Caco-2 (cell line): ENCODE measurements at regions not wholly inside any gene's neighbourhood (a gene's known extent, or its start where the extent isn't known, plus 50 kb on each side); places are given as distances from the start of the nearest gene placed in this dataset.

ENCODE experiments used
- BruUV-seq: library from RNA; stranded (reverse); fragments of 400-500 nt; replicated peaks from 2 replicates; lab custom pipeline; 2021; lab: Mats Ljungman, UMichigan
- CTCF ChIA-PET: fragments of 300-600 bp; sonication (Branson Sonifier 250); formaldehyde crosslinking; loops from one replicate; lab custom pipeline; 2022; ENCODE audit warnings: antibody characterized with exemption; lab: Charles Lee
- POLR2A ChIA-PET: fragments of 300-600 bp; sonication (Branson Sonifier 250); formaldehyde crosslinking; loops from one replicate; lab custom pipeline; 2022; ENCODE audit warnings: antibody characterized with exemption; lab: Charles Lee
- DNase-seq, 2 experiments: peaks; one replicate each; pipeline versions ENCODE4 v3.0.0 to v3.0.0-alpha.2; 2020 to 2022
- H3K27me3 ChIP-seq: replicated peaks from 2 replicates; pipeline ENCODE4 v1.6.0; 2011; ENCODE audit warnings: low read length; ENCODE audit not compliant: control insufficient read depth, insufficient read depth
- H3K36me3 ChIP-seq: 2 replicates; pipeline ENCODE4 v1.5.1; 2011; ENCODE audit warnings: low read length; ENCODE audit not compliant: control insufficient read depth, insufficient read depth
- H3K4me1 ChIP-seq: fragments of 250-450 bp; sonication (Bioruptor Pico); 2 replicates; pipeline ENCODE4 v1.5.1; 2020; ENCODE audit warnings: mild to moderate bottlenecking
- H3K4me3 ChIP-seq: 2 replicates; pipeline ENCODE4 v1.5.1; 2011; ENCODE audit warnings: low read depth, mild to moderate bottlenecking, control low read depth, low read length
- H3K9me3 ChIP-seq: fragments of 250-450 bp; sonication (Bioruptor Pico); 2 replicates; pipeline ENCODE4 v1.5.1; 2020; ENCODE audit warnings: mild to moderate bottlenecking, moderate library complexity
- H3K27ac Mint-ChIP-seq: one replicate; pipeline ENCODE4 v1.8.0; 2022; ENCODE audit warnings: mixed read lengths; ENCODE audit not compliant: unreplicated experiment
- H3K27me3 Mint-ChIP-seq: one replicate; pipeline ENCODE4 v1.8.0; 2022; ENCODE audit warnings: mixed read lengths; ENCODE audit not compliant: insufficient read depth, unreplicated experiment
- H3K36me3 Mint-ChIP-seq: one replicate; pipeline ENCODE4 v1.8.0; 2022; ENCODE audit warnings: mild to moderate bottlenecking, mixed read lengths; ENCODE audit not compliant: insufficient read depth, unreplicated experiment
- H3K4me1 Mint-ChIP-seq: one replicate; pipeline ENCODE4 v1.8.0; 2022; ENCODE audit warnings: low read depth, mixed read lengths; ENCODE audit not compliant: unreplicated experiment
- H3K4me3 Mint-ChIP-seq: one replicate; pipeline ENCODE4 v1.8.0; 2022; ENCODE audit warnings: mild to moderate bottlenecking, moderate library complexity, mixed read lengths; ENCODE audit not compliant: unreplicated experiment
- H3K9me3 Mint-ChIP-seq: one replicate; pipeline ENCODE4 v1.8.0; 2022; ENCODE audit warnings: mixed read lengths; ENCODE audit not compliant: unreplicated experiment
- intact Hi-C: fragments of 100-400 bp; cut with micrococcal nuclease; formaldehyde crosslinking; loops from one replicate; pipeline ENCODE4 v1.10.0; 2022; ENCODE audit not compliant: unreplicated experiment
- TF ChIP-seq, protein P1 (sequence below), 2 experiments: fragments of 200-600 bp in 1 of 2; IDR thresholded peaks; 1 replicate in 1 of 2; 2 replicates in 1 of 2; pipeline versions ENCODE4 v1.5.1 to v1.8.0; 2011 to 2022; ENCODE audit warnings: antibody characterized with exemption in 1 of 2, control low read depth in 1 of 2, inconsistent platforms in 1 of 2, low read depth in 1 of 2, low read length in 1 of 2, mild to moderate bottlenecking in 1 of 2, moderate library complexity in 1 of 2; ENCODE audit not compliant: insufficient read depth in 1 of 2, severe bottlenecking in 1 of 2, unreplicated experiment in 1 of 2

DNA sequence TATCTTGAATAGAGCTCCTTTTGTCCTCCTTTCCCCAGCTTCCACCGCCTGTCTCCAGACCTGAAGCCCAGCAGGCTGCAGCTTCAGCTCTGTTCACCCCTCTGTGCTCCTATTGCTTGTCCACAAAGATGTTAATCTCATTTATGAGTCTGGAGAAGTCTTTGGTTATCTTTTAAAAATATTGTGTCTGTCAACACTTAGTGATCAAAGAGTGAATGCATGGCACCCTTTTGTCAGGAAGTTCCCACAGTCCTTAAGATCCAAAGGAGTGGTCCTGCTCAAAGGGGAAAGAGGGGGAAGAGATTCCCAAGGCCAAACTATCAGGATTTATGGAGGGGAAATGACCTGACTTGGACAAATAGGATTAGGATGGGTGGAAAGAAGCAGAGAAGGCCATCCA, 118.9 kb downstream of the ACAA2 start:
- H3K36me3 Mint-ChIP-seq = no peaks in the 10 kb centered on the region
- H3K4me1 Mint-ChIP-seq = peaks cover 35% of the 10 kb centered on the region
- H3K27ac Mint-ChIP-seq = peak overlapping the region; percentile 86
- H3K9me3 Mint-ChIP-seq = no peaks in the 10 kb centered on the region
- intact Hi-C loops = loop anchor here (2.0 to 5.0 kb wide), 4 partner anchors 14 to 74 kb away; no protein-coding TSS in a partner anchor
- peak; percentile 34 to 59 for DNase-seq
- ChIA-PET CTCF (interaction anchor here (1.3 kb wide), 1 partner anchor 15 kb away, joined by 3 read pairs; no protein-coding TSS in a partner anchor), POLR2A (no interaction called here)
- Histone ChIP-seq H3K9me3 (no peaks in the 10 kb centered on the region), H3K36me3 (no peaks in the 10 kb centered on the region), H3K4me1 (peaks cover 25% of the 10 kb centered on the region), H3K27me3 (no peaks in the 10 kb centered on the region), H3K4me3 (no peak overlapping the region)
- peak overlapping the region; percentile 42 for H3K4me3 Mint-ChIP-seq
- TF ChIP-seq, protein P1, sequence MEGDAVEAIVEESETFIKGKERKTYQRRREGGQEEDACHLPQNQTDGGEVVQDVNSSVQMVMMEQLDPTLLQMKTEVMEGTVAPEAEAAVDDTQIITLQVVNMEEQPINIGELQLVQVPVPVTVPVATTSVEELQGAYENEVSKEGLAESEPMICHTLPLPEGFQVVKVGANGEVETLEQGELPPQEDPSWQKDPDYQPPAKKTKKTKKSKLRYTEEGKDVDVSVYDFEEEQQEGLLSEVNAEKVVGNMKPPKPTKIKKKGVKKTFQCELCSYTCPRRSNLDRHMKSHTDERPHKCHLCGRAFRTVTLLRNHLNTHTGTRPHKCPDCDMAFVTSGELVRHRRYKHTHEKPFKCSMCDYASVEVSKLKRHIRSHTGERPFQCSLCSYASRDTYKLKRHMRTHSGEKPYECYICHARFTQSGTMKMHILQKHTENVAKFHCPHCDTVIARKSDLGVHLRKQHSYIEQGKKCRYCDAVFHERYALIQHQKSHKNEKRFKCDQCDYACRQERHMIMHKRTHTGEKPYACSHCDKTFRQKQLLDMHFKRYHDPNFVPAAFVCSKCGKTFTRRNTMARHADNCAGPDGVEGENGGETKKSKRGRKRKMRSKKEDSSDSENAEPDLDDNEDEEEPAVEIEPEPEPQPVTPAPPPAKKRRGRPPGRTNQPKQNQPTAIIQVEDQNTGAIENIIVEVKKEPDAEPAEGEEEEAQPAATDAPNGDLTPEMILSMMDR (IDR thresholded peaks at IDR 0.05; ENCODE audit: insufficient read depth in 1 of 2, low read depth in 1 of 2, low read length in 1 of 2, severe bottlenecking in 1 of 2, unreplicated experiment in 1 of 2) = no peak
- BruUV-seq = no TSS peak
- no peaks in the 10 kb centered on the region for H3K27me3 Mint-ChIP-seq

DNA sequence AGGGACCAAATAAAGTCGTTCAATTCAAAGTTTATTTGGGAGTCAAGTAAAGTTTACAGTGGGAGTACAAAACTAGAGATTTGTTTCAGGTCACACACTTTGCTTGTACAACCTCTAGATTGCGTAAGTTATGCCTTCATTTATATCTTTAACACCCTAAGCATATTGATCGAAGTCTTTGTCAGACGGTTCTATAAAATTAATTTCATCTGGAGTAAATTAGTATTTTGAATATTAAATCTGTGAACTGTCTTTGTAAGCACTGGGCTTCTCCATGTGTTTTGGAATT, 119.7 kb downstream of the ACAA2 start:
- H3K4me1 ChIP-seq = peaks cover 25% of the 10 kb centered on the region
- no peaks in the 10 kb centered on the region for H3K9me3 ChIP-seq
- Mint-ChIP-seq H3K36me3 (no peaks in the 10 kb centered on the region), H3K27me3 (no peaks in the 10 kb centered on the region), H3K9me3 (no peaks in the 10 kb centered on the region), H3K4me1 (peaks cover 35% of the 10 kb centered on the region), H3K27ac (peak overlapping the region; percentile 50), H3K4me3 (no peak overlapping the region)
- no peak overlapping the region for H3K4me3 ChIP-seq
- no peaks in the 10 kb centered on the region for H3K36me3 ChIP-seq
- intact Hi-C loops = loop anchor here (2.0 to 5.0 kb wide), 4 partner anchors 15 to 75 kb away; no protein-coding TSS in a partner anchor
- no peaks in the 10 kb centered on the region for H3K27me3 ChIP-seq
- BruUV-seq = no TSS peak
- ChIA-PET CTCF (interaction anchor here (1.3 kb wide), 1 partner anchor 16 kb away, joined by 3 read pairs; no protein-coding TSS in a partner anchor), POLR2A (no interaction called here)
- no peak for DNase-seq
- TF ChIP-seq, protein P1 (IDR thresholded peaks at IDR 0.05; ENCODE audit: insufficient read depth in 1 of 2, low read depth in 1 of 2, low read length in 1 of 2, severe bottlenecking in 1 of 2, unreplicated experiment in 1 of 2) = no peak

DNA sequence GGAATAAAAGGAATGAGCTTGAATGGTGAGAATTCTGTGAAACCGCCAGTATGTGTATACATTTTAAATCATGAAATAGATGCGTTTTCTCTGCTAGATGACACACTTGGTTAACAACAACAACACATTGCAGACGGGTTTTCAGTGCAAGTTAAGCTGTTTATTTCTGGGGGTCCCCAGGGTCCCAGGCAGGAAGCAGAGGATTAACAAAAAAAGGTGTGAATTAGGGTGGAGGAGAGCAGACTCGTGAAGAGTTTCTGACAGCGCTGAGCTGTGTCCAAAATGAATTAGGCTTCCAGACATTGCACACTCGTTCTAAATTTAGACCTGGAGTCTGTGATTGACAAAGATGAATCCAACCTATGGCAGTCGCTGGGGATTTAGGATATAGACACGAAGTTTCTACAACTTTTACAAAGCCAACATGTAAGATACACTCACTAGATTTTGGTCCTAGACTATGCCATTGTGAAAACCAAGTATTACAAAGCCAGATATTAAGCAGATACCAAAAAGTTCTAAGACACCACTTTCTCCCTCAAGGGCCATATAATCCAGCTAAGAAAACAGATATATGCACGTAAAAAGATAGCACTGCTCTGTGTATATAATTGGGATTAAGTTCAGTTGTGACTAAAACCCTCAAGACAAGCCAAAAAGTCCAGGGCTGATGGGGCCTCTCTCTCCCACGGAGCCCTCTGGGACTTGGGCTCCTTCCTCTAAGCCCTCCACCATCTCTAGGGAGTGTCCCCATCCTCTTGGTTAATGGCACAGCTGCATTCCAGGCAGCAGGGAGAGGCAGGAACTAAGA, 120.2 kb downstream of the ACAA2 start:
- TF ChIP-seq, protein P1 (IDR thresholded peaks at IDR 0.05; ENCODE audit: insufficient read depth in 1 of 2, low read depth in 1 of 2, low read length in 1 of 2, severe bottlenecking in 1 of 2, unreplicated experiment in 1 of 2) = no peak
- Histone ChIP-seq H3K27me3 (no peaks in the 10 kb centered on the region), H3K36me3 (no peaks in the 10 kb centered on the region), H3K9me3 (no peaks in the 10 kb centered on the region), H3K4me1 (peaks cover 25% of the 10 kb centered on the region), H3K4me3 (no peak overlapping the region)
- H3K4me3 Mint-ChIP-seq = no peak overlapping the region
- CTCF ChIA-PET = interaction anchor here (1.3 kb wide), 1 partner anchor 17 kb away, joined by 3 read pairs; no protein-coding TSS in a partner anchor
- peak overlapping the region; percentile 50 for H3K27ac Mint-ChIP-seq
- H3K27me3 Mint-ChIP-seq = no peaks in the 10 kb centered on the region
- no TSS peak for BruUV-seq
- POLR2A ChIA-PET = no interaction called here
- no peaks in the 10 kb centered on the region for H3K9me3 Mint-ChIP-seq
- intact Hi-C loops = loop anchor here (5.0 kb wide), 2 partner anchors 34 to 36 kb away; no protein-coding TSS in a partner anchor
- peak in 1 of 2 experiments; percentile 4 for DNase-seq
- H3K36me3 Mint-ChIP-seq = no peaks in the 10 kb centered on the region
- peaks cover 35% of the 10 kb centered on the region for H3K4me1 Mint-ChIP-seq
